ENCODE measurements at regions not wholly inside any gene's neighbourhood (a gene's known extent, or its start where the extent isn't known, plus 50 kb on each side); places are given as distances from the start of the nearest gene placed in this dataset.

DNA sequence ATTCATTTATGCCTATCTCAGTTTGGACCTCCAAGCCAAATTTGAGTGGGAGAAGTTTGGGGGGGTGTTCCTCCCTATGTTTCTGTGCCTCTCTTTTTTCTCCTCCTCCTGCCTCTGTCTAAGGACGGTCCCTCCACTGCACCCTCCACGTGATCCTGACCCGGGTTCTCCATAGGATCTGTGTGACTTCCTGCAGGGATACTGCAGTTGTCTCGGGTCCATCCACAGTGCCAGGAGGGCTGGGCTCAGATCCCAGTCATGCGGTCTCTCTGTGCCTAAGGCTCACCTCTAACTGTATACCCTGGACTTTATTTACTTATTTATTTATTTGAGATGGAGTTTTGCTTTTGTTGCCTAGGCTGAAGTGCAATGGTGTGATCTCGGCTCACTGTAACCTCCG is 1354.5 kb downstream of the BRD1 start:
- TF ChIP-seq, protein P1, sequence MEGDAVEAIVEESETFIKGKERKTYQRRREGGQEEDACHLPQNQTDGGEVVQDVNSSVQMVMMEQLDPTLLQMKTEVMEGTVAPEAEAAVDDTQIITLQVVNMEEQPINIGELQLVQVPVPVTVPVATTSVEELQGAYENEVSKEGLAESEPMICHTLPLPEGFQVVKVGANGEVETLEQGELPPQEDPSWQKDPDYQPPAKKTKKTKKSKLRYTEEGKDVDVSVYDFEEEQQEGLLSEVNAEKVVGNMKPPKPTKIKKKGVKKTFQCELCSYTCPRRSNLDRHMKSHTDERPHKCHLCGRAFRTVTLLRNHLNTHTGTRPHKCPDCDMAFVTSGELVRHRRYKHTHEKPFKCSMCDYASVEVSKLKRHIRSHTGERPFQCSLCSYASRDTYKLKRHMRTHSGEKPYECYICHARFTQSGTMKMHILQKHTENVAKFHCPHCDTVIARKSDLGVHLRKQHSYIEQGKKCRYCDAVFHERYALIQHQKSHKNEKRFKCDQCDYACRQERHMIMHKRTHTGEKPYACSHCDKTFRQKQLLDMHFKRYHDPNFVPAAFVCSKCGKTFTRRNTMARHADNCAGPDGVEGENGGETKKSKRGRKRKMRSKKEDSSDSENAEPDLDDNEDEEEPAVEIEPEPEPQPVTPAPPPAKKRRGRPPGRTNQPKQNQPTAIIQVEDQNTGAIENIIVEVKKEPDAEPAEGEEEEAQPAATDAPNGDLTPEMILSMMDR (IDR thresholded peaks at IDR 0.05), result no peak
- TF ChIP-seq POLR2A (IDR thresholded peaks at IDR 0.05), result no peak

Measured in esophagus squamous epithelium (tissue), 4 donors.